ENCODE measurements at regions not wholly inside any gene's neighbourhood (a gene's known extent, or its start where the extent isn't known, plus 50 kb on each side); places are given as distances from the start of the nearest gene placed in this dataset.

GRCh38 chr7:156065400-156065799 lies 253.1 kb upstream of the SHH start:
- no peak for TF ChIP-seq EZH2 (IDR thresholded peaks at IDR 0.05; ENCODE audit: borderline replicate concordance, low read depth, low read length, poor library complexity, severe bottlenecking)
- TF ChIP-seq CTCF (conservative IDR thresholded peaks at IDR 0.05; ENCODE audit: low read depth, low read length), result no peak
